GM19239 (cell line): ENCODE measurements at regions not wholly inside any gene's neighbourhood (a gene's known extent, or its start where the extent isn't known, plus 50 kb on each side); places are given as distances from the start of the nearest gene placed in this dataset.

Source experiments
- DNase-seq: peaks from one replicate; pipeline ENCODE4 v3.0.0; 2011; ENCODE audit warnings: low spot score; ENCODE audit not compliant: insufficient read length
- FAIRE-seq: peaks from 2 replicates; lab custom pipeline; 2011; peaks lifted over from hg19 to GRCh38; lab: Jason Lieb, UNC

- FAIRE-seq: no peak
Measured at GRCh38 chr9:120152295-120152694, 427.7 kb downstream of the CDK5RAP2 start.

GRCh38 chr9:120151806-120152205 is 428.2 kb downstream of the CDK5RAP2 start:
- no peak for FAIRE-seq

More at GRCh38 chr9:120152295-120152694, 427.7 kb downstream of the CDK5RAP2 start:
- no peak for DNase-seq

GRCh38 chr9:120151149-120151548 is 428.8 kb downstream of the CDK5RAP2 start:
- DNase-seq: no peak
- FAIRE-seq: no peak

More at GRCh38 chr9:120151806-120152205, 428.2 kb downstream of the CDK5RAP2 start:
- DNase-seq: no peak

GRCh38 chr9:120138955-120139354 is 441.0 kb downstream of the CDK5RAP2 start:
- no peak for FAIRE-seq
- DNase-seq: no peak

GRCh38 chr9:120137186-120137840 is 442.7 kb downstream of the CDK5RAP2 start:
- FAIRE-seq (no peak), DNase-seq (no peak)

- DNase-seq: no peak
- FAIRE-seq: no peak
Measured at GRCh38 chr9:120136696-120137095, 443.3 kb downstream of the CDK5RAP2 start.

GRCh38 chr9:120117081-120117480 is 462.9 kb downstream of the CDK5RAP2 start:
- no peak for FAIRE-seq
- no peak for DNase-seq

- FAIRE-seq: no peak
- no peak for DNase-seq
Measured at GRCh38 chr9:120110520-120110919, 469.4 kb downstream of the CDK5RAP2 start.

- no peak for FAIRE-seq
- DNase-seq: no peak
Measured at GRCh38 chr9:120109242-120109641, 470.7 kb downstream of the CDK5RAP2 start.

- FAIRE-seq (no peak), DNase-seq (no peak)
Measured at GRCh38 chr9:120107138-120107537, 472.8 kb downstream of the CDK5RAP2 start.

- DNase-seq (no peak), FAIRE-seq (no peak)
Measured at GRCh38 chr9:120104771-120105170, 475.2 kb downstream of the CDK5RAP2 start.

GRCh38 chr9:120100595-120100994 is 479.4 kb downstream of the CDK5RAP2 start:
- DNase-seq (no peak), FAIRE-seq (no peak)

GRCh38 chr9:120099065-120099464 is 480.9 kb downstream of the CDK5RAP2 start:
- DNase-seq (no peak), FAIRE-seq (no peak)

GRCh38 chr9:120098584-120098983 is 481.4 kb downstream of the CDK5RAP2 start:
- DNase-seq: no peak
- no peak for FAIRE-seq

GRCh38 chr9:120091206-120091605 is 488.8 kb downstream of the CDK5RAP2 start:
- FAIRE-seq (no peak), DNase-seq (no peak)

GRCh38 chr9:120080849-120081248 is 499.1 kb downstream of the CDK5RAP2 start:
- DNase-seq: no peak
- FAIRE-seq: no peak

GRCh38 chr9:120078112-120078511 is 501.9 kb downstream of the CDK5RAP2 start:
- FAIRE-seq: no peak
- no peak for DNase-seq

GRCh38 chr9:120071760-120072159 is 508.2 kb downstream of the CDK5RAP2 start:
- no peak for FAIRE-seq

GRCh38 chr9:120066315-120066714 is 513.7 kb downstream of the CDK5RAP2 start:
- FAIRE-seq (no peak), DNase-seq (no peak)

More at GRCh38 chr9:120071760-120072159, 508.2 kb downstream of the CDK5RAP2 start:
- DNase-seq: no peak

GRCh38 chr9:120065151-120065550 is 514.8 kb downstream of the CDK5RAP2 start:
- DNase-seq: no peak
- no peak for FAIRE-seq

- FAIRE-seq (no peak), DNase-seq (no peak)
Measured at GRCh38 chr9:120045011-120045410, 535.0 kb downstream of the CDK5RAP2 start.

GRCh38 chr9:120043448-120043847 is 536.5 kb downstream of the CDK5RAP2 start:
- FAIRE-seq (no peak), DNase-seq (no peak)
